GM18861 (cell line): ENCODE measurements at regions not wholly inside any gene's neighbourhood (a gene's known extent, or its start where the extent isn't known, plus 50 kb on each side); places are given as distances from the start of the nearest gene placed in this dataset.

Experiments
- ATAC-seq: cut with Tn5 transposase; IDR thresholded peaks from one replicate; pipeline ENCODE4 v1.9.1; 2021; ENCODE audit not compliant: unreplicated experiment

GRCh38 chr6:93083337-93084230 is 335.8 kb downstream of the EPHA7 start:
- no peak for ATAC-seq

- ATAC-seq: no peak
Measured at GRCh38 chr6:93081901-93082300, 337.5 kb downstream of the EPHA7 start.

DNA sequence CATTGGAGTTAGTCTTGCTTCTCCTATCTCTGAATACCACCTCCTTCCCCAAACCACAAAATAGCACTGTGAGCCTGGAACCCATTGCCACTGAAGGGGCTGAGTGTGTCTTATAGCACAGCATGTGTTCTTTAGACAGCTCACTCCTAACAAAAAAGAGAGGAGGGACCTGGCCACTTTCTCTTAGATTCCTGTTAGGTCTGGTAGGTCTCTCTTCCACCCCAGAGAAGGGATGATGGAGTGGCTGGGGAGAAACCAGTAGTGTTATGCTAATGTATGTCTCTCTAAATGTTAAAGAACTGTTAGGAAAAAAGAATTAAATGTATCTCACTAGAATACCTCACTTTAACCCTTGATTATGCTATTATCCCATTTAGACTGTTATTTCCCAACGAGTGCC is 340.3 kb downstream of the EPHA7 start:
- no peak for ATAC-seq

GRCh38 chr6:93073811-93074210 is 345.5 kb downstream of the EPHA7 start:
- no peak for ATAC-seq

DNA sequence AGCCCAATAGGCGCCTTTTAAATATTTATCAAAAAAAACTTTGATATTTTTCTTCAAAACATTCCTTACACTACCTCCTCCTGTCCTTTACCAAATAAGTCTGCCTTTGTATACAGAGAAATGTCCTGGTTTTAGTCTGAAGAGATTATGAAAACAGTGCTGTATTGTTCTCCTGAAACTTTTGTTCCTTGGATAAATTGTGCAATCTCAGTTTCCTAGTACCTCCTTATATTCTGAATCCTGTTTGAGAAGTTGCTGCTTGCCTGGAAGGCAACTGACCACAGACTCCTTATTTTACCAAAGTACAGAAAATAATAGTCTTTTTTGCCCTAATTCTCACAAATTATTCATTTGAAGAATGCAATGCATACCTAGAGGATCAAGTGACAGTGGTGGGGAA is 349.5 kb downstream of the EPHA7 start:
- no peak for ATAC-seq

- no peak for ATAC-seq
Measured at GRCh38 chr6:93059911-93060310, 359.4 kb downstream of the EPHA7 start.

- ATAC-seq: no peak
Measured at GRCh38 chr6:93057584-93057983, 361.8 kb downstream of the EPHA7 start.

DNA sequence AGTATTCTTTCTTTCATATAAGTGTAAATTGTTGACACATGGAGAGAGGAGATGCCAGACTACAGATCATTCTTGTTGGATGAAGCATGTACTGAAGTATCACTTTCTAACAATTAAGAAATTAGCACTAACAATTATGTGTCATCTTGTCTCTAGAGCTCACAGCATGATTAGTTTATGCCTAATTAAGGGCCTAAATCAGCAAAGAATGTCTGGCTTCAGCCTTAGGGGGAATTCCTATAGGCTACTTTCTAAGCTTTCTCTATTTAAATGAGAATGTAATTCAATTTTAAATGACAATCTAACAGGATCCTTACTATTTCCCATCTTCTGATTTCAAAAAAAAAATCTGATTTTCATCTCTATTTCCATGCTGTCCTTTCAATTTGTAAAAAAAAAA is 371.0 kb downstream of the EPHA7 start:
- no peak for ATAC-seq

DNA sequence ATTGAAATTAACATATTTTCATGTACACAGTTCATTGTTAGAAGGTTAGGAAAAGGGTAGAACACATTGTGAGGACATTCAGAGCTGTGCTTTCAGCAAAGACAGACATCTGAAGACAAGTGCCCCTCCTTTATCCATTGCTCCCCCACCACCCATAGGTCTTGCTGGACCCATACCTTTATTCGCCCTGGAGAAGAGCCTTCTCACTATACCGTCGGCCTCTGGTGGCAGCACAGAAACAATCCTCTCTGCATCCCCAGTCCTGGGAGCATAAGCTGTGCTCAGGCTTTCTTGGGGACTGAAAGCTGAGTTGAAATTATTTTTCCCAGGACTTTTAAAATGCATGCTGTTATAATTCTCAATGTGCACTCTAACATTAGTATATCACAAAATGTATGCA is 372.3 kb downstream of the EPHA7 start:
- ATAC-seq: no peak

DNA sequence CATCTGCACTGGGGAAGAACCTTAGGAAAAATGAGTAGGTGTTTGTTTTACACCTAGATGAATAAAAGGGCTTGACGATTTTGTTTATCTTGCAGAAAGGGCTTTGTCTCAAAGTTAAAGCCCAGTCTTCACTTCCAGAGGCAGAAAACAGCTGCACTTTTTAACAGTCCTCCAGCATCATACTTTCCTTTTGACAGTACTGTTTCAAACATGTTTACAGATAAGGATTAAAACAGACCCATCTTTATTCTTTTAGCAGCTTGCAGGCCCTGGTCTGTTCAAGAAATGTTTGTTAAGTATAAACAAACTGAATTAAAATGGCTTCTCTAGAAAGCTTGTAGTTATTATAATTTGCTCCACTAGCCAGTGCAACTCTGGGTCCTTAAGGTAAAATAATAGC is 374.2 kb downstream of the EPHA7 start:
- no peak for ATAC-seq

- no peak for ATAC-seq
Measured at GRCh38 chr6:93040375-93040774, 379.0 kb downstream of the EPHA7 start.

- peak; percentile 56 for ATAC-seq
Measured at GRCh38 chr6:93036835-93037234, 382.5 kb downstream of the EPHA7 start.

DNA sequence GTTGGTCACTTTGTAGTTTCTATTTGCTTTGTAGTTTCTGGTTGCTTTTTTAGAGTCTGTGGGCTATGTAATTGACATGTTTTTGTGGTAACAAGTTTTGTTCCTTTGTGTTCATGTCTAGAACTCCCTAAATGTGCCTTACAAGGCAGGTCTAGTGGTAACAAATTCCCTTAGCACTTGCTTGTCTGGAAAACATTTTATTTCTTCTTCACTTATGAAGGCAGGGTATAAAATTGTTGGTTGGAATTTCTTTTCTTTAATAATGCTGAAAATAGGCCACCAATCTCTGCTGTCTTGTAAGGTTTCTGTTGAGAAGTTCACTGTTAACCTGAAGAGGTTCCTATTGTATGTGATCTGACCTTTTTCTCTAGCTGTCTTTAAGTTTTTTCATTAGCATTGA is 383.6 kb downstream of the EPHA7 start:
- ATAC-seq: no peak

DNA sequence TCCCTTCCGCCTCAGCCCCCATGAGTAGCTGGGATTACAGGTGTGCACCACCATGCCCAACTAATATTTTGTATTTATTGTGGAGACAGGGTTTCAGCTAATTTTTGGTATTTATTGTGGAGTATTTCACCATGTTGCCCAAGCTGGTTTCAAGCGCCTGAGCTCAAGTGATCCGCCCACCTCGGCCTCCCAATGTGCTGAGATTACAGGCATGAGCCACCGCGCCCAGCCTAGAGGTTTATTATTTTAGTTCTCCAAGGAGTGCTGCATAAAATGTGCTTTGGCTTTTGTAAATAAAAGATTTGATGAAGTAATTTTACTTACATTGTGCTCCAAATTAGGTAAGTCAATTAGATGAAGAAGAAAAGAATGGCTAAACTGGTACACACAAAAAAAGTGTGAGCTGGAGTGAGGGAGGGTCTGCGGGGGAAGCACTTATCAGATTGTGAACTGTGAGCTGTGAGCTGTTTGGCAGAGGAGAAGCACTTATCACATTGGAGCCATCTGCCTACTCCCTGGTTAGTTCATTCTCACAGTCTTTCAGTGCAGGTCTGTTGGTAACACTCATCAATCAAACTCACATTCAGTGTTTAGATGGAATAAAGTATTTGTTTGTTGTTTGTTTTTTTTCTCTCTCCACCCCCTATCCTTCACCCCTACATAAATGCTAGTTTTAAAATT is 398.0 kb downstream of the EPHA7 start:
- ATAC-seq: no peak

- ATAC-seq: no peak
Measured at GRCh38 chr6:93017626-93018025, 401.7 kb downstream of the EPHA7 start.

DNA sequence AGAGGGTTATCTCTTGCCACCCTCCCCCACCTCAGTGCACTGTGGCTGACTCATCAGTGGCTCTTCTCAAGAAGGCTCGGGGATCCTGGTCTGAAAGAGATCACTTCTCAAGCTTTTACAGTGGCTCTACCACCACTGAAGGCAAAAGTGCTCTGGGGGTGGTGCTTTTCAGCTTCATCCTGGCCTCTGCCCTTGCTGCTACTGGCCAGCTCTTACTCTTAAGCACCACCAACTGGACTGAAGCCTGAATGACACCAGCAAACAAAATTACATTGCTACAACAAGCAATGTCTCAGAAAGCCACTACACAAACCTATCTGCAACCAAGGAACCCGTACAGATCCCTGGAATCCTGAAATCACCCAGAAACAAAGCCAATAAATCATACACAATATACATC is 402.1 kb downstream of the EPHA7 start:
- no peak for ATAC-seq

- no peak for ATAC-seq
Measured at GRCh38 chr6:93013054-93013453, 406.3 kb downstream of the EPHA7 start.

DNA sequence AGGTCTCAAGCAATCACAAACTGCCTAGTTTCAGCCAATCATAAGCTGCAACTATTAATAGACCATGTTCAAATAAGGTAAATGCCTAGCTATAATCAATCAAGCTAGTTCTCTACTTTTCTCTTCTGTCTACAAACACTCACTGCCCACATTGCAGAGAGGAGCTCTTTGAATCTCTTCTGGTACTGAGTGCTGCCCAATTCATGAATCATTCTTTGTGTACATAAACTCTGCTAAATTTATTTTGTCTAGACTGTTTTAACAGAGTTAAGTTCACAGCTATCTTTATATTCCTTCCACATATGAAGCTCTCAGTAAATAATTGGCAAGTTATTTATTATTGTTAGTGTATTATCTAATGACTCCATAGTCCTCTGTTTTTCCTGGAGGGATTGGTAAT is 411.0 kb downstream of the EPHA7 start:
- ATAC-seq: no peak

GRCh38 chr6:92989656-92990055 is 429.7 kb downstream of the EPHA7 start:
- ATAC-seq: no peak

DNA sequence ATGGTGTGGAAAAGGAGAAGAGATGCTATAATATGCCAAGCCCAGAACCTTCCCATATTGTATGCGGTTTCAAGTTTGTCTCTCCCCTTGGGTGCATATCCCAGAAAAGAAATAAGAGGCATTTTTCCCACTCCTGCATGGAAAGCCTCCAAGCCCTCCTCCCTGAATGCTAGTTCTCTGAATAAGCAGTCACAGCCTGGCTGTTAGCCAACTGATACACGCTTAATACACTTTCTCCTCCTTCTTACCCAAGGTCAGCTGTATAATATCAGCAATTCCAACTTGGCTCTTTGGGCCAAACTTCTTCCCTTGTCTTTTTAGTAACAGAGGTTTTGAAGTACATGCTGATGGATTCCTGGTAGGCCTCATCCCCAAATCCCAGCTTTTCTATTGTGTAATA is 440.1 kb downstream of the EPHA7 start:
- no peak for ATAC-seq

DNA sequence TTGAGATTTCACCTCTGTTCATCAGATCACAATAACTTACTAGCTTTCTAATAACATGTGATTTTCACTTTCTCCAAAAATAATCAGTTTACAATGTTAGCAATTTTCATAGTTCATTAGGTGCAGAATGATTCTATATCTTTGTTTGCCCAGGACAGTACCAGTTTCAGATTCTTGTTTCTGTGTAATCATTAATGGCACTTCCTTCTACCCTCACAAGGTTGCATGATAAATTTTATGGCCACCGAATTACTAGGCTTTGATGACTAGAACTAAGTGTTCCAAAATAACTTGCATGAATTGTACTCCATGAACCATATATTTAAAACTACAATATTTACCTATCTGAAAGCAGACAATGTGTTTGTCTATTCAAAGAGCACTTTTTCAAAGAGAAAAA is 442.3 kb downstream of the EPHA7 start:
- ATAC-seq: peak; percentile 82

DNA sequence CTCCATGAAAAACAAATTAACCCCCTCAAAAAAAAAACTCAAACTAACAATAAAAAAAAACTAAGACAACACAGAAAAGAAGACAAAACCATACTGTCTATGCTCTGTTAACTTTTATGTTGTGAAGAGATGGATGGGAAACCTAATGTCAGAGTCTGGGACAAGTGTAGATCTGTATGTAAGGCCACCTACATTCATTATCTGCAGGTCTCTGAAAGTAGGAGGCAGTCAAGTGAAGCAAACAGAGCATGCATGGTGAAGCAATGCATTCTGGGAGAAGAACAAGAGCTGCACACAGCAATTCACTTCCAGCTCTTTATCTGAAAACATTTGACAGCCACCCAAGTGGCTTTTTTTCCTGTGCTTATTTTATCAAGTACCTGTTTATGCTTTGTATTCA is 452.0 kb downstream of the EPHA7 start:
- no peak for ATAC-seq
